Esophagus muscularis mucosa (tissue), 4 donors: ENCODE measurements at regions not wholly inside any gene's neighbourhood (a gene's known extent, or its start where the extent isn't known, plus 50 kb on each side); places are given as distances from the start of the nearest gene placed in this dataset.

Source experiments
- CTCF ChIP-seq, 3 experiments: fragments of 200-600 bp in 2 of 3; fragments of 450-650 bp in 1 of 3; sonication (generic) in 2 of 3; IDR thresholded peaks; one replicate each; pipeline ENCODE4 v1.5.1; 2017 to 2019; ENCODE audit warnings: antibody characterized with exemption in 3 of 3, mild to moderate bottlenecking in 2 of 3, moderate library complexity in 1 of 3
- EP300 ChIP-seq: sonication (generic); formaldehyde crosslinking; IDR thresholded peaks from one replicate; pipeline ENCODE4 v1.6.1; 2017; ENCODE audit warnings: antibody characterized with exemption
- POLR2A ChIP-seq: fragments of 450-650 bp; IDR thresholded peaks from one replicate; pipeline ENCODE4 v1.6.1; 2017; ENCODE audit warnings: antibody characterized with exemption, moderate library complexity, mild to moderate bottlenecking, low read depth
- POLR2AphosphoS5 ChIP-seq, 2 donors: sonication (generic); formaldehyde crosslinking; IDR thresholded peaks; one replicate each; pipeline ENCODE4 v1.6.1; 2017; ENCODE audit warnings: antibody characterized with exemption in 2 of 2

- TF ChIP-seq POLR2A (no peak), CTCF (IDR thresholded peaks at IDR 0.05) (no peak), EP300 (no peak), POLR2AphosphoS5 (IDR thresholded peaks at IDR 0.05) (no peak)
These were observed 92.0 kb upstream of the SRSF6 start for GRCh38 chr20:43365691-43366090.
